ENCODE measurements at regions not wholly inside any gene's neighbourhood (a gene's known extent, or its start where the extent isn't known, plus 50 kb on each side); places are given as distances from the start of the nearest gene placed in this dataset.

- TF ChIP-seq ZFP30 (CRISPR knock-in tag; IDR thresholded peaks at IDR 0.05) (no peak), CSRNP3 (CRISPR knock-in tag; IDR thresholded peaks at IDR 0.05) (no peak), ISL1 (CRISPR knock-in tag; IDR thresholded peaks at IDR 0.05) (no peak), CSDC2 (CRISPR knock-in tag; IDR thresholded peaks at IDR 0.05) (no peak), TCF4 (CRISPR knock-in tag; IDR thresholded peaks at IDR 0.05; ENCODE audit: borderline replicate concordance) (no peak)
- no peak; the same call in 2 of the 3 replicates for ATAC-seq
Observed at GRCh38 chr6:78268591-78269452, 598.5 kb upstream of the IRAK1BP1 start.

- no peak for ATAC-seq
- no peak for TF ChIP-seq CREB5 (CRISPR knock-in tag; IDR thresholded peaks at IDR 0.05; ENCODE audit: low read depth)
- TF ChIP-seq POU6F1 (CRISPR knock-in tag; IDR thresholded peaks at IDR 0.05; ENCODE audit: borderline replicate concordance, low read depth), result no peak
- TF ChIP-seq CSRNP3 (CRISPR knock-in tag; IDR thresholded peaks at IDR 0.05), result no peak
- TF ChIP-seq SNAI2 (CRISPR knock-in tag; IDR thresholded peaks at IDR 0.05), result no peak
- TF ChIP-seq ZC3H10 (CRISPR knock-in tag; IDR thresholded peaks at IDR 0.05), result no peak
- no peak for TF ChIP-seq PATZ1 (CRISPR knock-in tag; IDR thresholded peaks at IDR 0.05; ENCODE audit: borderline replicate concordance)
- TF ChIP-seq CSDC2 (CRISPR knock-in tag; IDR thresholded peaks at IDR 0.05), result no peak
- no peak for TF ChIP-seq OSR1 (CRISPR knock-in tag; IDR thresholded peaks at IDR 0.05)
- no peak for TF ChIP-seq ISL1 (CRISPR knock-in tag; IDR thresholded peaks at IDR 0.05)
- TF ChIP-seq ARNTL (CRISPR knock-in tag; IDR thresholded peaks at IDR 0.05; ENCODE audit: borderline replicate concordance, low read depth), result no peak
- TF ChIP-seq GLIS3 (CRISPR knock-in tag; IDR thresholded peaks at IDR 0.05), result no peak
- TF ChIP-seq ZNF8 (CRISPR knock-in tag; IDR thresholded peaks at IDR 0.05), result no peak
- TF ChIP-seq TSHZ2 (CRISPR knock-in tag; IDR thresholded peaks at IDR 0.05), result no peak
- no peak for TF ChIP-seq ZNF565 (CRISPR knock-in tag; conservative IDR thresholded peaks at IDR 0.05; ENCODE audit: low read depth)
- no peak for TF ChIP-seq TCF4 (CRISPR knock-in tag; IDR thresholded peaks at IDR 0.05; ENCODE audit: borderline replicate concordance)
- TF ChIP-seq TOX (CRISPR knock-in tag; IDR thresholded peaks at IDR 0.05; ENCODE audit: borderline replicate concordance), result no peak
- TF ChIP-seq ZFP3 (CRISPR knock-in tag; IDR thresholded peaks at IDR 0.05), result no peak
- no peak for TF ChIP-seq ZNF70 (CRISPR knock-in tag; IDR thresholded peaks at IDR 0.05)
Observed at GRCh38 chr6:78300885-78301284, 566.5 kb upstream of the IRAK1BP1 start.

Data from SK-N-SH treated with all-trans-retinoic acid at 6 μM for 48 hours (cell line).